Right lobe of liver (tissue), 6 donors: ENCODE measurements at regions not wholly inside any gene's neighbourhood (a gene's known extent, or its start where the extent isn't known, plus 50 kb on each side); places are given as distances from the start of the nearest gene placed in this dataset.

Experiments
- ATAC-seq, 4 donors: fragments of 200-7000 bp; cut with Tn5 transposase; one replicate each; pipeline ENCODE4 v1.9.1; 2020; ENCODE audit warnings: mild to moderate bottlenecking in 4 of 4, moderate library complexity in 4 of 4
- DNase-seq, 3 donors: peaks; one replicate each; pipeline ENCODE4 v3.0.0-alpha.2; 2020
- H3K27ac ChIP-seq, 3 donors: fragments of 200-600 bp; one replicate each; pipeline ENCODE4 v1.8.0; 2022
- H3K27me3 ChIP-seq, 2 donors: fragments of 200-600 bp; one replicate each; pipeline ENCODE4 v1.8.0; 2022
- H3K36me3 ChIP-seq, 4 donors: fragments of 200-600 bp; sonication (generic) in 1 of 4; one replicate each; pipeline versions ENCODE4 v1.5.1 to v1.8.0; 2017 to 2022; ENCODE audit warnings: control low read depth in 1 of 4
- H3K4me1 ChIP-seq, 4 donors: fragments of 200-600 bp; sonication (generic) in 1 of 4; one replicate each; pipeline versions ENCODE4 v1.5.1 to v1.8.0; 2017 to 2022; ENCODE audit warnings: control low read depth in 1 of 4
- H3K4me3 ChIP-seq, 3 donors: fragments of 200-600 bp; one replicate each; pipeline ENCODE4 v1.8.0; 2022
- H3K9me3 ChIP-seq, 4 donors: fragments of 200-600 bp; sonication (generic) in 1 of 4; one replicate each; pipeline versions ENCODE4 v1.5.1 to v1.8.0; 2017 to 2022; ENCODE audit warnings: control low read depth in 1 of 4
- CTCF ChIP-seq, 4 donors: fragments of 200-600 bp in 3 of 4; fragments of 450-650 bp in 1 of 4; IDR thresholded peaks; one replicate each; pipeline versions ENCODE4 v1.5.1 to v1.8.0; 2016 to 2022; ENCODE audit warnings: antibody characterized with exemption in 4 of 4, mild to moderate bottlenecking in 2 of 4
- POLR2A ChIP-seq: fragments of 450-650 bp; IDR thresholded peaks from one replicate; pipeline ENCODE4 v1.6.1; 2017; ENCODE audit warnings: antibody characterized with exemption, mild to moderate bottlenecking
- WGBS: methylation state at CpG from one replicate; pipeline ENCODE4 v1.1.6; 2018; ENCODE audit warnings: low coverage, low lambda C conversion rate; ENCODE audit not compliant: insufficient coverage; ENCODE audit errors: missing lambda C conversion rate; 5-methylcytosine and 5-hydroxymethylcytosine counted together
- intact Hi-C, 2 donors: fragments of 100-400 bp; cut with DNase I; formaldehyde crosslinking; loops; one replicate each; pipeline versions ENCODE4 v1.11.2 to v1.14.1; 2022
- donor health status: DM: no; HTN: yes; CAD: no.
- donor health status: DM: no; HTN: no; CAD: no.
- donor health status: DM: no; HTN: no; CAD: no.
- donor health status: DM: no; HTN: yes; CAD: no.
- donor health status: DM: no; HTN: yes; CAD: no.

- H3K36me3 ChIP-seq = no peaks in the 10 kb centered on the region
- H3K27ac ChIP-seq = no peak overlapping the region
- H3K4me3 ChIP-seq = no peak overlapping the region
- TF ChIP-seq CTCF (IDR thresholded peaks at IDR 0.05) = no peak
- DNase-seq (no peak), ATAC-seq (no peak)
- WGBS = 48% methylated on average over 2 of the region's 2 CpGs
- no peaks in the 10 kb centered on the region for H3K27me3 ChIP-seq
- intact Hi-C loops = no loop called here
- H3K4me1 ChIP-seq = no peaks in the 10 kb centered on the region
- H3K9me3 ChIP-seq = no peaks in the 10 kb centered on the region
Observed at GRCh38 chr11:43129329-43129728, 182.5 kb upstream of the API5 start.

- WGBS = 0% methylated on average over 2 of the region's 2 CpGs
- no peak overlapping the region for H3K27ac ChIP-seq
- no peak for TF ChIP-seq POLR2A
- TF ChIP-seq CTCF (IDR thresholded peaks at IDR 0.05) = no peak
- no peaks in the 10 kb centered on the region for H3K9me3 ChIP-seq
- intact Hi-C loops = no loop called here
- ATAC-seq (peak in 1 of 4 donors; percentile 11), DNase-seq (no peak)
- no peaks in the 10 kb centered on the region for H3K27me3 ChIP-seq
- H3K36me3 ChIP-seq = no peaks in the 10 kb centered on the region
- H3K4me3 ChIP-seq = no peak overlapping the region
- no peaks in the 10 kb centered on the region for H3K4me1 ChIP-seq
Observed at GRCh38 chr11:43130616-43131015, 181.2 kb upstream of the API5 start.

GRCh38 chr11:43135966-43136534, 175.7 kb upstream of the API5 start:
- intact Hi-C loops = no loop called here
- Histone ChIP-seq H3K4me1 (no peaks in the 10 kb centered on the region), H3K4me3 (no peak overlapping the region), H3K27ac (no peak overlapping the region), H3K36me3 (no peaks in the 10 kb centered on the region), H3K9me3 (no peaks in the 10 kb centered on the region), H3K27me3 (no peaks in the 10 kb centered on the region)
- TF ChIP-seq CTCF (IDR thresholded peaks at IDR 0.05) (no peak), POLR2A (no peak)
- ATAC-seq (no peak), DNase-seq (no peak)
- WGBS = 39% methylated on average over 5 of the region's 5 CpGs

GRCh38 chr11:43138621-43139140, 173.1 kb upstream of the API5 start:
- Histone ChIP-seq H3K36me3 (no peaks in the 10 kb centered on the region), H3K4me1 (no peaks in the 10 kb centered on the region), H3K4me3 (no peak overlapping the region), H3K27me3 (no peaks in the 10 kb centered on the region), H3K27ac (no peak overlapping the region), H3K9me3 (no peaks in the 10 kb centered on the region)
- TF ChIP-seq POLR2A (no peak), CTCF (IDR thresholded peaks at IDR 0.05) (no peak)
- ATAC-seq = no peak
- no peak for DNase-seq
- intact Hi-C loops = no loop called here
- 80% methylated on average over 5 of the region's 5 CpGs for WGBS

- intact Hi-C loops = no loop called here
- no peak for ATAC-seq
- Histone ChIP-seq H3K4me1 (no peaks in the 10 kb centered on the region), H3K27ac (no peak overlapping the region), H3K4me3 (no peak overlapping the region), H3K27me3 (no peaks in the 10 kb centered on the region), H3K36me3 (no peaks in the 10 kb centered on the region), H3K9me3 (no peaks in the 10 kb centered on the region)
- WGBS = 40% methylated on average over 1 of the region's 1 CpG
- DNase-seq = no peak
- TF ChIP-seq CTCF (IDR thresholded peaks at IDR 0.05) (no peak), POLR2A (no peak)
Observed at GRCh38 chr11:43145653-43146052, 166.1 kb upstream of the API5 start.
